Stimulated activated CD8-positive, alpha-beta memory T cell treated with anti-CD3 and anti-CD28 coated beads, Interleukin-12 subunit alpha, Interleukin-12 subunit beta, amount 100 ng/mL, for 1 hour (primary cell): ENCODE measurements at regions not wholly inside any gene's neighbourhood (a gene's known extent, or its start where the extent isn't known, plus 50 kb on each side); places are given as distances from the start of the nearest gene placed in this dataset.

Experiments used
- DNase-seq: peaks from one replicate; pipeline ENCODE4 v3.0.0-alpha.2; 2020; ENCODE audit warnings: low read depth

- no peak for DNase-seq
Measured at GRCh38 chr1:244265507-244265906, 186.2 kb downstream of the ADSS2 start.

DNA sequence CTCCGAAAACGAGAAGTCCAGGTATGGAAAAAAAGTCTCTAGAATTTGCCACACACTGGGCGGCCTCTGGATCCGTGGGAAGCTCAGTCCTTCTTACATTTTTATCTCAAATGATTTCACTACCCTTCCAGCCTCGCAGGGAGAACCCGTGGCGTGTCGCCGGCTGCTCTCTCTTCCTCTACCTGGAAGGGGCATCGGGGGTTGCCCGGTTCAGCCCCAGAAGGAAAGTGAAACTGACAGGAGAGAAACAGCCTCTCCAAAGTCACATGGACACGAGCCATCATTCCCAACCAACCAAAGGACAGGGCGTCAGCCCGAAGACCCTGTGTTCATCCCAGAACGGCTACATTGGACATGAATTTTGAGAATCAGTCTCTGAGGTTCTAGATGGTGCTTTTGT is 182.5 kb downstream of the ADSS2 start:
- DNase-seq = no peak

GRCh38 chr1:244271004-244271403 is 180.7 kb downstream of the ADSS2 start:
- DNase-seq = no peak

DNA sequence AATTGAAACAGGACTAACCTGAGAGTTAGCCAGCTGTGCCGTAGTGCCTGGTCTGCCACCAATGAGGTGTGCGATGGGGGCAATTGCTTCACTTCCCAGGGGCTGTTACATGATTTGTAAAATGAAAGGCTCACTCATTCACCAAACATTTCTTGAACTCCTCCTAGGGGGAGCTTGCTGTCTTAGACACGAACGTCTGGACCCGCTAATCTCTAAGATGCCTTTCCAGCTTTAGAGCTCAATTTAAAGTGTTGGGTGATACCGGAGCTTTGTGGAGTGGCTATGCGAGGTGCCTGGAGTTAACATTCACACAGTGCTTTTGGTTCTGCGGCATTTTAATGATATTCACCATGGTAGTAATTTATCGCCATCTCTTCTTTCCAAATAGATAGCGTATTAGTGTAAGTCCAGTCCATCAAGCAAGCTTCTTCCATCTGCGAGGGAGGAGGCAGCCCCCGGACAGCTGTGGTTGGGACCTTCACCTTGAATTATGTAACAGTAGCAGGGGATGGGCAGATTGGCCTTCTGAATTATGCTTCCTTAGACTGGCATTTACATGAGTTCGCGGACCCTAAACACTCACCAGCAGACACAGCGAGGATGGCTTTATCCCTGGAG is 179.9 kb downstream of the ADSS2 start:
- DNase-seq = no peak

GRCh38 chr1:244272471-244273261 is 179.0 kb downstream of the ADSS2 start:
- peak; percentile 53 for DNase-seq

DNA sequence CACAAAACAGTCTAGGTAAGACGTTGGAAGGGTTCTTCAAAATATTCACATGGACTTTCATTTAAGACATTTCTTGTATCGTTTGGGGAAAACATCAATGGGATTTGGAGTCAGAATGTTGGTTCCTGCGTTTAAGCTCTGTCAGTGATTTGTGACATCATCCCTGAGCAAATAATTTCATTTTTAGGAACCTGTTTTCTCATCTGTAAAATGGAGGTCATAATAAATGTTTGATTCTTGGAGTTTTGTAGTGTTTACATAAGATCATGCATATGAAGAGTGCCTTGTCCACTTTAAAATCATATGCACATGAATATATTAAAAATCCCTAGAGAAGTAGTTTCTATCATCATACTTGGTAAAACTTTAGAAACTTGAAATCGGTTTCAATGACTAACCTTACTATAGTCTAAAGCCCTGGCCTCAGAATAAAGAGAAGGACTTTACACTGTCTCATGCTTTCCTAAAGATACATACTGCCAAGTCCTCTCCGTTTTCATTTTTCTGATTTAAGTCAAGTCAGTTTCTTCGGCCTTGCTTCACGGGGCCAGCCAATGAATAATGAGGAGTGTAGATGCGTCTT is 178.4 kb downstream of the ADSS2 start:
- DNase-seq = no peak

GRCh38 chr1:244273845-244274619 is 177.7 kb downstream of the ADSS2 start:
- DNase-seq = no peak

- DNase-seq = no peak
Measured at GRCh38 chr1:244276646-244277045, 175.1 kb downstream of the ADSS2 start.

DNA sequence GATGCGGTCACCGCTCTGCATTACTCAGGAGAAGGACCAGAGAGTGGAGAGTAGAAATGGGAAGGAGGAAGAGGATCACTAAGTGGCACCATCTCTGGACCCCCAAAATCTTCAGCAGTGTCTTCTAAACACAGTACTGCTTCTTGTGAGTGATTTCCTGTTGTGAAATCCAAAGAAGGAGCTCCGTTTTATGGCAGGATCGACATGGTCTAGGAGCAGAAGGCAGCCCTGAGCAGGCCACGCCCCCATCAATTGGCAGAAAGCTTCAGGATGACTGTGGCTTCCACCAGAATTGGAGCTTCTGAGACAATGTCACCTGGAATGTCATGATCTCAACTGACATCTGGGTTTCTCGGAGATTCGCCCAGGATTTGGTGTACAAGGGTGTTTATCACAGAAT is 171.5 kb downstream of the ADSS2 start:
- DNase-seq = no peak

DNA sequence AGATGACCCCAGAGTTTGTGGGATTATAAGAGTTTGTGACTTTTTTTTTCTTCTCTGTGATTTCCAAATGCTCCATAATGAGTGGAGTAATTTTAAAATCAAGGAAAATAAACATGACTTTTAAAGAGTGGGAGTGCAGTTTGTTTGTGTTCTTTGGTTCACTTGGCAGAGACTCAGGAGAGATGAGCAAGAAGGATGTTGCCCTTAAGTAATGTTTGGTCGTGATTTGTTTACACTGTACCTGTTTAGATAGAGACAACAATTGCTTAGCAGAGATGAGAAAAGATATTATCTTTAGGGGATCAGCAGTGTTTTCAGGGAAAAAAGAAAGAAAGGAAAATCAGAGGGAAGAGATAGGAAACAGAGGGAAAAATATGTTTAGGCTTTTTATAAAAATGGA is 170.8 kb downstream of the ADSS2 start:
- DNase-seq = no peak

DNA sequence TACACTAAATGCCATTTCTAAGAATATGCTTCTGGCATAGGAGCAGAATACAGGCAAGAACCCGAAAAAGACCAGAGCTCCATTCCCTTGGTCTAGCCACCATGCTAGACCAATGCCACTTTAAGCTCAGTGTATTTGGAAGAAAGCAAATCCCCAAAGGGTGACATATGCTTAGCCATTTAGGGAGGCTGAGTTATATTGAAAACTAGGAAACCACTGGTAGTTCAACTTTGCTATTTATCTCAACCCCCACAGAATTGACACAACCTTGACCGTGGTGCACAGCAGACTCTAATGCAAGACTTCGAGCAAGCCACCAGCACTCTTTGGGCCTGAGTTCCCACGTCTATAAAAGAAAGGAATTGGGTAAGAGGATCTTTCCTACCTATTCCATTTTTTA is 167.9 kb downstream of the ADSS2 start:
- no peak for DNase-seq

GRCh38 chr1:244284641-244285156 is 167.0 kb downstream of the ADSS2 start:
- no peak for DNase-seq

DNA sequence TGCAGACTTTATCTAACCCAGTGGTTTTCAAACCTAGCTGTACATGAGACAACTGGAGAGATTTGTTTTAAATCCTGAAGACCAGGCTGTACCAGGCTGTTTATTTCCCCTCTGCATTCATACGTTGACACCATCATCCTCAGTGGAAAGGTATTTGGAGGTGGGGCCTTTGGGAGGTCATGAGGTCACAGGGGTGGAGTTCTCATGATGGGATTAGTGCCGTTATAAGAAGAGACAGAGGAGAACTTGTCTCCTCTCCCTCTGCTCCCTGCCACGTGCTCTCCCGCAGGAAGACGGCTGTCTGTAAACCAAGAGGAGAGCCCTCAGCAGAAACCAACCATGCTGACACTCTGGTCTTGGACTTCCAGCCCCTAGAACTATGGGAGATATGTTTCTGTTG is 165.4 kb downstream of the ADSS2 start:
- no peak for DNase-seq

- no peak for DNase-seq
Measured at GRCh38 chr1:244287726-244288125, 164.0 kb downstream of the ADSS2 start.

DNA sequence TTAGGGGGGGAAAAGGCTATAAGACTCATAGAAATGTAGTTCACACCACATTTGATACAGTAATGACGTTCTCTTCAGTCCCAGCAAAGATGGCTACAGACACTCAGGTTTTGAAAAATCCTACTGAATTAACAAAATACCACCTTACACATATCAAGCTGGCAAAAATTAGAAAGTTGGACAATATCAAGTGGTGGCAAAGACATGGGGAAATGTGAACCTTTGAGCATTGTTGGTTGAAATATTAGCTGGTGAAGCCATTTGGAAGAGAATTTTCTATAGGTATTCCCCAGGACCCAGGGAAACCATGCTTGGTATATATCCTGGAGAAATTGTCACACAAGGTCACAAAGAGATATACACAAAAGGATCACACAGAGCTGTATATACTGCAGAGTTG is 163.0 kb downstream of the ADSS2 start:
- DNase-seq = no peak

DNA sequence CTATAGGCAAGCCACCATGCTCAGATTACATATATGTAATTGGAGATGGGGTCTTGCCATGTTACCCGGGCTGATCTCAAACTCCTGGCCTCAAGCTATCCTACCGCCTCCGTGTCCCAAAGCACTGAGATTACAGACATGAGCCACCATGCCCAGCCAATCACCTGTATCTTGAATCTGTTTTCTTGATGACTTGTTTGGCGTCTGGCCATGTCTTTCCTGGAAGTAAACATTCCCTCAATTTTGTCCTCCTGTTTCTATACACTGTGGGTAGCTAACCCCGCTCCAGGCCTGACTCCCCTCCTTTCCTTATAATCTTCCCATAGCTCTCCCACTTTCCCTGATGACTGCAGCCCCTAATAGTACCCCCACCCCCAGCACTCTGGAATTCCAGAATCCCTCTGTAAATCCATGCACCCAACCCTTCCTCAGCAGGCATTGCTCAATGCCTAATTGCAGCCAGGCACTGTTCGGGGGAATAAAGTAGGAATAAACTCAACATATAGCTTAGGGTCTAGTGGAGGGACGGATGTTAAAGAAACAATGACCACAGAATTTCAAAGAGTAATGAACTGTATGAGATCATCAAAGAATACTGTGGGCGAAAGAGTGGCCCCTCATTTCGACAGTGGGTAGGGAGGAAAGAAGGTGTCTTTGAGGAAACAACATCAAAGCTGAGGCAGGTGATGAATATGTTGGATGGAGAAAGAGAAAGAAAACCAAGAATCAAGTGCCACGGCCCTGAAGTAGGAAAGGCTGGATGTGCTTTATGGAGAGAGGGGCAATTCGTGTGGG is 161.5 kb downstream of the ADSS2 start:
- DNase-seq = no peak

- no peak for DNase-seq
Measured at GRCh38 chr1:244291236-244292201, 160.2 kb downstream of the ADSS2 start.

- DNase-seq = no peak
Measured at GRCh38 chr1:244294599-244295224, 157.0 kb downstream of the ADSS2 start.

- DNase-seq = no peak
Measured at GRCh38 chr1:244296003-244296402, 155.7 kb downstream of the ADSS2 start.

- DNase-seq = no peak
Measured at GRCh38 chr1:244296447-244296846, 155.3 kb downstream of the ADSS2 start.
